ENCODE measurements at regions not wholly inside any gene's neighbourhood (a gene's known extent, or its start where the extent isn't known, plus 50 kb on each side); places are given as distances from the start of the nearest gene placed in this dataset.

- no peaks in the 10 kb centered on the region for H3K9me3 ChIP-seq (replicated peaks; ENCODE audit: control insufficient read depth, insufficient read depth, low read length)
- H3K9me1 ChIP-seq (replicated peaks; ENCODE audit: control insufficient read depth, extremely low read depth, insufficient read depth, low read length) = no peaks in the 10 kb centered on the region
- no peak overlapping the region for H3K4me3 ChIP-seq (replicated peaks in 1 of 3; ENCODE audit: insufficient read depth in 1 of 3, low read depth in 1 of 3, low read length in 3 of 3)
- H2AFZ ChIP-seq (ENCODE audit: low read depth, low read length) = no peak overlapping the region
- ChIA-PET POLR2A (no interaction called here), CTCF (interaction anchor here (1.2 to 2.4 kb wide), 3 partner anchors 10 to 1389 kb away, joined by 3 to 12 read pairs (median 5); no protein-coding TSS in a partner anchor)
- no peaks in the 10 kb centered on the region for H3K79me2 ChIP-seq (ENCODE audit: control insufficient read depth, insufficient read depth, low read length)
- no peak overlapping the region for H3K9ac ChIP-seq (replicated peaks; ENCODE audit: extremely low read depth, insufficient read depth, low read length)
- dilution Hi-C loops (cut with MboI; ENCODE audit: extremely low pct_ligation_motif_present, low sequenced_read_pairs) (no loop called here), intact Hi-C loops (cut with micrococcal nuclease) (no loop called here)
- FAIRE-seq = no peak
- no peak overlapping the region for H3K27ac ChIP-seq (ENCODE audit: insufficient read depth, low read depth, low read length)
- H3K4me1 ChIP-seq (ENCODE audit: control insufficient read depth, extremely low read depth, insufficient read depth, low read length) = no peaks in the 10 kb centered on the region
- peaks cover 60 to 71% of the 10 kb centered on the region in 2 experiments for H3K27me3 ChIP-seq (ENCODE audit: control insufficient read depth in 2 of 2, insufficient read depth in 2 of 2, low read length in 2 of 2)
- BruUV-seq (replicated peaks) = no TSS peak
- H3K4me2 ChIP-seq (ENCODE audit: insufficient read depth, low read length) = no peak overlapping the region
- H4K20me1 ChIP-seq (replicated peaks; ENCODE audit: control insufficient read depth, extremely low read depth, insufficient read depth, low read length) = no peaks in the 10 kb centered on the region
- DNase-seq (ENCODE audit: low read depth, low spot score) = no peak
- no peaks in the 10 kb centered on the region for H3K36me3 ChIP-seq (ENCODE audit: control insufficient read depth in 2 of 2, extremely low read depth in 1 of 2, insufficient read depth in 2 of 2, low read length in 2 of 2)
- TF ChIP-seq MAX (IDR thresholded peaks at IDR 0.05; ENCODE audit: insufficient read depth, insufficient read length) (no peak), GATA2 (IDR thresholded peaks at IDR 0.05; ENCODE audit: insufficient read depth, insufficient read length, low read depth, low read length) (no peak), MYC (IDR thresholded peaks at IDR 0.05; ENCODE audit: low read depth, low read length) (no peak), FOS (IDR thresholded peaks at IDR 0.05; ENCODE audit: borderline replicate concordance, insufficient read depth, low read length) (no peak), POLR2A (IDR thresholded peaks at IDR 0.05; ENCODE audit: low read depth, low read length) (no peak), POLR2AphosphoS5 (IDR thresholded peaks at IDR 0.05; ENCODE audit: insufficient read depth, low read depth, low read length) (no peak), EZH2 (IDR thresholded peaks at IDR 0.05; ENCODE audit: borderline replicate concordance, low read depth, low read length, severe bottlenecking) (no peak), JUN (IDR thresholded peaks at IDR 0.05; ENCODE audit: borderline replicate concordance, insufficient read depth, insufficient read length, low read depth) (no peak)
- TF ChIP-seq, protein P1, sequence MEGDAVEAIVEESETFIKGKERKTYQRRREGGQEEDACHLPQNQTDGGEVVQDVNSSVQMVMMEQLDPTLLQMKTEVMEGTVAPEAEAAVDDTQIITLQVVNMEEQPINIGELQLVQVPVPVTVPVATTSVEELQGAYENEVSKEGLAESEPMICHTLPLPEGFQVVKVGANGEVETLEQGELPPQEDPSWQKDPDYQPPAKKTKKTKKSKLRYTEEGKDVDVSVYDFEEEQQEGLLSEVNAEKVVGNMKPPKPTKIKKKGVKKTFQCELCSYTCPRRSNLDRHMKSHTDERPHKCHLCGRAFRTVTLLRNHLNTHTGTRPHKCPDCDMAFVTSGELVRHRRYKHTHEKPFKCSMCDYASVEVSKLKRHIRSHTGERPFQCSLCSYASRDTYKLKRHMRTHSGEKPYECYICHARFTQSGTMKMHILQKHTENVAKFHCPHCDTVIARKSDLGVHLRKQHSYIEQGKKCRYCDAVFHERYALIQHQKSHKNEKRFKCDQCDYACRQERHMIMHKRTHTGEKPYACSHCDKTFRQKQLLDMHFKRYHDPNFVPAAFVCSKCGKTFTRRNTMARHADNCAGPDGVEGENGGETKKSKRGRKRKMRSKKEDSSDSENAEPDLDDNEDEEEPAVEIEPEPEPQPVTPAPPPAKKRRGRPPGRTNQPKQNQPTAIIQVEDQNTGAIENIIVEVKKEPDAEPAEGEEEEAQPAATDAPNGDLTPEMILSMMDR (IDR thresholded peaks at IDR 0.05; ENCODE audit: extremely low read depth in 1 of 2, insufficient read depth in 1 of 2, low read depth in 1 of 2, low read length in 2 of 2) = no peak
These were observed 300.6 kb downstream of the PARP8 start for GRCh38 chr5:50967009-50967562.

All from endothelial cell of umbilical vein (primary cell).